KMS-11 (cell line): ENCODE measurements at regions not wholly inside any gene's neighbourhood (a gene's known extent, or its start where the extent isn't known, plus 50 kb on each side); places are given as distances from the start of the nearest gene placed in this dataset.

Experiments used
- H2AFZ ChIP-seq: fragments of 200-600 bp; sonication (generic); 2 replicates; pipeline ENCODE4 v1.6.1; 2016; ENCODE audit warnings: antibody characterized with exemption, mixed run types, low read depth
- H3K27ac ChIP-seq: fragments of 200-600 bp; sonication (generic); 2 replicates; pipeline ENCODE4 v1.6.1; 2016; ENCODE audit warnings: mild to moderate bottlenecking, mixed run types
- H3K27me3 ChIP-seq: fragments of 200-600 bp; sonication (generic); 2 replicates; pipeline ENCODE4 v1.6.1; 2017; ENCODE audit warnings: mild to moderate bottlenecking, low read depth, mixed run types, moderate library complexity; ENCODE audit not compliant: insufficient read depth
- H3K36me3 ChIP-seq: fragments of 200-600 bp; sonication (generic); 2 replicates; pipeline ENCODE4 v1.6.1; 2017; ENCODE audit warnings: mild to moderate bottlenecking, mixed run types; ENCODE audit not compliant: insufficient read depth
- H3K4me1 ChIP-seq: fragments of 200-600 bp; sonication (generic); 2 replicates; pipeline ENCODE4 v1.6.1; 2016; ENCODE audit warnings: mild to moderate bottlenecking, low read depth, mixed run types; ENCODE audit not compliant: poor library complexity, severe bottlenecking
- H3K4me2 ChIP-seq: fragments of 200-600 bp; sonication (generic); 2 replicates; pipeline ENCODE4 v1.7.0; 2016; ENCODE audit warnings: mild to moderate bottlenecking, mixed run types
- H3K4me3 ChIP-seq: fragments of 200-600 bp; sonication (generic); IDR thresholded peaks from 2 replicates; pipeline ENCODE4 v1.6.1; 2017; ENCODE audit warnings: low read depth, low read length, mixed read lengths; ENCODE audit not compliant: insufficient read depth
- H3K79me2 ChIP-seq: fragments of 200-600 bp; sonication (generic); 2 replicates; pipeline ENCODE4 v1.6.1; 2016; ENCODE audit warnings: low read depth, mixed run types; ENCODE audit not compliant: insufficient read depth
- H3K9ac ChIP-seq: fragments of 200-600 bp; sonication (generic); 2 replicates; pipeline ENCODE4 v1.6.1; 2016; ENCODE audit warnings: mild to moderate bottlenecking, mixed run types
- H4K20me1 ChIP-seq: fragments of 200-600 bp; sonication (generic); 2 replicates; pipeline ENCODE4 v1.6.1; 2016; ENCODE audit warnings: mild to moderate bottlenecking, mixed run types; ENCODE audit not compliant: insufficient read depth
- TF ChIP-seq, protein P1 (sequence below): fragments of 200-600 bp; sonication (generic); conservative IDR thresholded peaks from 2 replicates; pipeline ENCODE4 v1.6.1; 2017; ENCODE audit warnings: low read depth, mild to moderate bottlenecking, antibody characterized with exemption, low read length, moderate library complexity, mixed read lengths

DNA sequence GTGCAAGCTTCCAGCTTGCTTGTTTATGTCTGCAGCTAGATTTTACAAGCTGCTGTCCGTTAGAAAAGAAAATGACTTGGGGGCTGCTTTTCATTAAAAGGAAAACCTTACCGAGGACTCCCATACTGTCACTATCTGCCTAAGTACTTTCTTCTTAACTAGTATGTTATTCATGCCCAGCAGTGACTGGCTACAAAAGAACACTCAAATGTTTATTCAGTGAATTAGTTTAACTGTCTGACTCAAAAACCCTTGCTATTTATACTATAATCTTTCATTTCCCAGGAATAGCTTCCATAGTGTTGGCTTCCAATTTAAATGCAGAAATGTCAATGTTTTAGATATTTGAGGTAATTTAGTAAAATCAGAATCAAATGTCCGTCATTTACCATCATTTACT is 164.9 kb downstream of the DTHD1 start:
- Histone ChIP-seq H2AFZ (no peak overlapping the region), H4K20me1 (no peaks in the 10 kb centered on the region), H3K36me3 (no peaks in the 10 kb centered on the region), H3K27ac (no peak overlapping the region), H3K4me2 (no peak overlapping the region), H3K9ac (no peak overlapping the region), H3K79me2 (no peaks in the 10 kb centered on the region), H3K4me1 (no peaks in the 10 kb centered on the region), H3K4me3 (no peak overlapping the region), H3K27me3 (no peaks in the 10 kb centered on the region)
- TF ChIP-seq, protein P1, sequence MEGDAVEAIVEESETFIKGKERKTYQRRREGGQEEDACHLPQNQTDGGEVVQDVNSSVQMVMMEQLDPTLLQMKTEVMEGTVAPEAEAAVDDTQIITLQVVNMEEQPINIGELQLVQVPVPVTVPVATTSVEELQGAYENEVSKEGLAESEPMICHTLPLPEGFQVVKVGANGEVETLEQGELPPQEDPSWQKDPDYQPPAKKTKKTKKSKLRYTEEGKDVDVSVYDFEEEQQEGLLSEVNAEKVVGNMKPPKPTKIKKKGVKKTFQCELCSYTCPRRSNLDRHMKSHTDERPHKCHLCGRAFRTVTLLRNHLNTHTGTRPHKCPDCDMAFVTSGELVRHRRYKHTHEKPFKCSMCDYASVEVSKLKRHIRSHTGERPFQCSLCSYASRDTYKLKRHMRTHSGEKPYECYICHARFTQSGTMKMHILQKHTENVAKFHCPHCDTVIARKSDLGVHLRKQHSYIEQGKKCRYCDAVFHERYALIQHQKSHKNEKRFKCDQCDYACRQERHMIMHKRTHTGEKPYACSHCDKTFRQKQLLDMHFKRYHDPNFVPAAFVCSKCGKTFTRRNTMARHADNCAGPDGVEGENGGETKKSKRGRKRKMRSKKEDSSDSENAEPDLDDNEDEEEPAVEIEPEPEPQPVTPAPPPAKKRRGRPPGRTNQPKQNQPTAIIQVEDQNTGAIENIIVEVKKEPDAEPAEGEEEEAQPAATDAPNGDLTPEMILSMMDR, result no peak

- Histone ChIP-seq H3K79me2 (no peaks in the 10 kb centered on the region), H3K4me2 (no peak overlapping the region), H3K4me3 (no peak overlapping the region), H3K9ac (no peak overlapping the region), H3K4me1 (no peaks in the 10 kb centered on the region), H2AFZ (no peak overlapping the region), H3K36me3 (no peaks in the 10 kb centered on the region), H4K20me1 (no peaks in the 10 kb centered on the region), H3K27ac (no peak overlapping the region), H3K27me3 (no peaks in the 10 kb centered on the region)
- TF ChIP-seq, protein P1, result no peak
These were observed 179.9 kb downstream of the DTHD1 start for GRCh38 chr4:36461344-36461743.

DNA sequence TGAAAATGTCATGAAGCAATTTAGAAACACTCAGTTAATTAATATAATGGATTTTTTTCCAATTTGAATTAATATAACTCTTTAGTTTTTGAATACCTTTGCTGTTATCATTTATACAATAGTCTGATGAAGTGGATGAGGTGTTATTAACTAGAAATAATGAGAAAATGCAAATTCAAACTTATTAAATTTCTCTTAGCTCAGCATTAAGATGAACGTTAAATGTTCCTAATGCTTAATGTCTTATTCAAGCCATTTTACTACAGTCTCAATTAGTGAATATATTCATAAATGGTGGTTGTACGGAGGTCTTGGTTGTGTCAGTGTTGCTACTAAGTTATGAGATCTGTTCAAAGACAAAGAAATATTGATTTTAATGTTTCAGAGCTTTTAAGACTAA is 186.3 kb downstream of the DTHD1 start:
- H2AFZ ChIP-seq, result no peak overlapping the region
- no peaks in the 10 kb centered on the region for H3K36me3 ChIP-seq
- no peaks in the 10 kb centered on the region for H3K4me1 ChIP-seq
- no peaks in the 10 kb centered on the region for H3K79me2 ChIP-seq
- H4K20me1 ChIP-seq, result no peaks in the 10 kb centered on the region
- H3K27me3 ChIP-seq, result no peaks in the 10 kb centered on the region
- TF ChIP-seq, protein P1, result no peak
- H3K9ac ChIP-seq, result no peak overlapping the region
- no peak overlapping the region for H3K4me2 ChIP-seq
- no peak overlapping the region for H3K4me3 ChIP-seq
- H3K27ac ChIP-seq, result no peak overlapping the region

DNA sequence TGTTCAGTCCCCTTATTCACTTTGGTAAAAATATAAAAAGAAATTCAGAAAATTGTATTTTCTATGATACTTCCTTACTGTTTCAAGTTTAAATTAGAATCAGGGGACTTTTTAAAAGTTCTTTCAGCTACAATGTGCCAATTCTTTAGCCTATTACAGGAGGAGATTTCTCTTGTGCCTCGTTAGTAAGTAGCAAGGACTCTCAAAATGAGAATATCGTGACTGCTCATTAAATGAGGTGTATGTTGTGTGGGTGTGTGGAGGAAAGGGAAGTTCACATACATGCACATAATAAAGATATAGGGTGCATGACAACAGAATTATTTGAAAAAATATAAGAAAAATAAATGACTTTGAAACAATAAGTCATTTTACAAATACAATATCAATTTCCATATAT is 190.5 kb downstream of the DTHD1 start:
- Histone ChIP-seq H2AFZ (no peak overlapping the region), H3K4me2 (no peak overlapping the region), H3K4me3 (no peak overlapping the region), H3K4me1 (no peaks in the 10 kb centered on the region), H3K79me2 (no peaks in the 10 kb centered on the region), H3K27me3 (no peaks in the 10 kb centered on the region), H3K9ac (no peak overlapping the region), H3K27ac (no peak overlapping the region), H4K20me1 (no peaks in the 10 kb centered on the region), H3K36me3 (no peaks in the 10 kb centered on the region)
- TF ChIP-seq, protein P1, result no peak

DNA sequence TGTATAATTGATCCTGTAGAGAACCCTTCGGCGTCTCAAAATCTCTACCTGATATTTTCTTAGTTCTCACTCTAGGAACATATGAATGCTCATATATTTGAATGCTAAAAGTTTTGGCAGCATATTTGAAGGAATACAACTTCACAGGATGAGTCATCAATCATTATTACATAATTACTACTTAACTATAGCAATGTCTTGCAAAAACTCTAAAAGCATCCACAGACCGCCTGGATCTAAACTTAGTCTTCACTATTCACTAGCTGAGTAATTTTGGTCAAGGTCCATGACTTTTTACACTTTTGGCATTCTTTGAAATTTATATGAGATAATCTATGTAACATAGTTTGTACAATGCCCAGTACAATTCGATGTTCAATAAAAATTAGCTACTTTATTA is 194.7 kb downstream of the DTHD1 start:
- TF ChIP-seq, protein P1, result no peak
- no peak overlapping the region for H3K4me2 ChIP-seq
- no peak overlapping the region for H3K4me3 ChIP-seq
- no peaks in the 10 kb centered on the region for H4K20me1 ChIP-seq
- no peaks in the 10 kb centered on the region for H3K79me2 ChIP-seq
- H3K27me3 ChIP-seq, result no peaks in the 10 kb centered on the region
- H3K36me3 ChIP-seq, result no peaks in the 10 kb centered on the region
- no peak overlapping the region for H3K9ac ChIP-seq
- no peak overlapping the region for H2AFZ ChIP-seq
- H3K4me1 ChIP-seq, result no peaks in the 10 kb centered on the region
- no peak overlapping the region for H3K27ac ChIP-seq
